ENCODE measurements at regions not wholly inside any gene's neighbourhood (a gene's known extent, or its start where the extent isn't known, plus 50 kb on each side); places are given as distances from the start of the nearest gene placed in this dataset.

DNA sequence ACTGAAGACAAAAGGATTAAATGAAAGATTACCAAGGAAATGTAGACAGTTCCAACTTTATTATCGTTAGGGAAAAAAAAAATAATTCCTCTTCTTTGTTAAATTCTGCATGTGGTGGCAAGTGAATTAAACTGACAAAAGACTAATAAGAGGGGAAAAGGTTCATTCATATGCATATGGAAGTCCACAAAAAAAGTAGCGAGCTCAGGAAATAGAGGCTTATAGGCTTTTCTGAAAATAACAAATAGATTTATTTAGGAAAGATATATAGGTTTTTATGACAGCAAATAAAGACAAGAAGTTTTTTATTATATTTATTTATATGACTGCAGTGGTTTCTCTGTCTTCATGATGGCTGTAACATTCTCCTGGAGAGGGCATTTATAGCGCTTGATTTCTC lies 246.0 kb downstream of the NAF1 start:
- Histone ChIP-seq H3K9ac (ENCODE audit: low read depth, low read length, poor library complexity, severe bottlenecking) (no peak overlapping the region), H3K4me2 (ENCODE audit: low read depth, low read length, poor library complexity, severe bottlenecking) (no peak overlapping the region), H3F3A (ENCODE audit: low read depth) (no peaks in the 10 kb centered on the region), H3K4me3 (ENCODE audit: low read length, poor library complexity, severe bottlenecking) (no peak overlapping the region), H3K36me3 (ENCODE audit: insufficient read depth, low read length) (no peaks in the 10 kb centered on the region), H3K4me1 (ENCODE audit: insufficient read depth, low read length, poor library complexity, severe bottlenecking) (no peaks in the 10 kb centered on the region), H3K79me2 (ENCODE audit: insufficient read depth, low read length) (no peaks in the 10 kb centered on the region), H3K9me3 (ENCODE audit: insufficient read depth, low read depth, low read length) (no peaks in the 10 kb centered on the region), H3K9me2 (replicated peaks; ENCODE audit: low read depth, low read length) (no peaks in the 10 kb centered on the region), H3K27me3 (ENCODE audit: insufficient read depth, low read length, poor library complexity, severe bottlenecking) (no peaks in the 10 kb centered on the region), H4K20me1 (ENCODE audit: insufficient read depth, low read length, poor library complexity, severe bottlenecking) (no peaks in the 10 kb centered on the region), H2AFZ (ENCODE audit: low read length) (no peak overlapping the region)
- TF ChIP-seq, protein P1, sequence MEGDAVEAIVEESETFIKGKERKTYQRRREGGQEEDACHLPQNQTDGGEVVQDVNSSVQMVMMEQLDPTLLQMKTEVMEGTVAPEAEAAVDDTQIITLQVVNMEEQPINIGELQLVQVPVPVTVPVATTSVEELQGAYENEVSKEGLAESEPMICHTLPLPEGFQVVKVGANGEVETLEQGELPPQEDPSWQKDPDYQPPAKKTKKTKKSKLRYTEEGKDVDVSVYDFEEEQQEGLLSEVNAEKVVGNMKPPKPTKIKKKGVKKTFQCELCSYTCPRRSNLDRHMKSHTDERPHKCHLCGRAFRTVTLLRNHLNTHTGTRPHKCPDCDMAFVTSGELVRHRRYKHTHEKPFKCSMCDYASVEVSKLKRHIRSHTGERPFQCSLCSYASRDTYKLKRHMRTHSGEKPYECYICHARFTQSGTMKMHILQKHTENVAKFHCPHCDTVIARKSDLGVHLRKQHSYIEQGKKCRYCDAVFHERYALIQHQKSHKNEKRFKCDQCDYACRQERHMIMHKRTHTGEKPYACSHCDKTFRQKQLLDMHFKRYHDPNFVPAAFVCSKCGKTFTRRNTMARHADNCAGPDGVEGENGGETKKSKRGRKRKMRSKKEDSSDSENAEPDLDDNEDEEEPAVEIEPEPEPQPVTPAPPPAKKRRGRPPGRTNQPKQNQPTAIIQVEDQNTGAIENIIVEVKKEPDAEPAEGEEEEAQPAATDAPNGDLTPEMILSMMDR (conservative IDR thresholded peaks at IDR 0.05; ENCODE audit: low read length), result no peak
- TF ChIP-seq EZH2phosphoT487 (IDR thresholded peaks at IDR 0.05; ENCODE audit: borderline replicate concordance), result no peak

GRCh38 chr4:162912482-162912881 lies 254.2 kb downstream of the NAF1 start:
- no peak overlapping the region for H3K4me2 ChIP-seq (ENCODE audit: low read depth, low read length, poor library complexity, severe bottlenecking)
- TF ChIP-seq EZH2phosphoT487 (IDR thresholded peaks at IDR 0.05; ENCODE audit: borderline replicate concordance), result no peak
- TF ChIP-seq, protein P1 (conservative IDR thresholded peaks at IDR 0.05; ENCODE audit: low read length), result no peak
- no peaks in the 10 kb centered on the region for H3K9me3 ChIP-seq (ENCODE audit: insufficient read depth, low read depth, low read length)
- H3K9me2 ChIP-seq (replicated peaks; ENCODE audit: low read depth, low read length), result no peaks in the 10 kb centered on the region
- no peak overlapping the region for H3K9ac ChIP-seq (ENCODE audit: low read depth, low read length, poor library complexity, severe bottlenecking)
- no peaks in the 10 kb centered on the region for H3K36me3 ChIP-seq (ENCODE audit: insufficient read depth, low read length)
- no peaks in the 10 kb centered on the region for H4K20me1 ChIP-seq (ENCODE audit: insufficient read depth, low read length, poor library complexity, severe bottlenecking)
- H3K27me3 ChIP-seq (ENCODE audit: insufficient read depth, low read length, poor library complexity, severe bottlenecking), result no peaks in the 10 kb centered on the region
- no peak overlapping the region for H3K4me3 ChIP-seq (ENCODE audit: low read length, poor library complexity, severe bottlenecking)
- no peak overlapping the region for H2AFZ ChIP-seq (ENCODE audit: low read length)
- no peaks in the 10 kb centered on the region for H3K4me1 ChIP-seq (ENCODE audit: insufficient read depth, low read length, poor library complexity, severe bottlenecking)
- H3F3A ChIP-seq (ENCODE audit: low read depth), result no peaks in the 10 kb centered on the region
- no peaks in the 10 kb centered on the region for H3K79me2 ChIP-seq (ENCODE audit: insufficient read depth, low read length)

DNA sequence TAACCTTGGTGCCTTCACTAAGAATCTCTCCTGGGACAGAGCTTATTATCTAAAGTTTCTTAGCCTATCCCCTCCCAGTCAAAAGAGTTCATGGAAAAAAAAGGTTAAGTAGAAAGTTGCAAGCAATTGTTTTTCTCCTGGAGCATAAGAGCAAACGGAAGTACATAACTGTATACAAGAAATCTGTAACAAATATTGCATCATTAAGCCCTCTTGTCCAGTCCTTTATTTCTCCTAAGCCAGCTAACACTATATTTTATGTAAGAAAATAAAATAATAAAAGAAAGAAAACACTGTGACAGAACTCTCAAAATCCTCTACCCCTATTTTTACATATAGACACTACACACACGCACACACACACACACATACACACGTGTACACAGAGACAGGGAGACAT lies 255.3 kb downstream of the NAF1 start:
- Histone ChIP-seq H3K27me3 (ENCODE audit: insufficient read depth, low read length, poor library complexity, severe bottlenecking) (no peaks in the 10 kb centered on the region), H2AFZ (ENCODE audit: low read length) (no peak overlapping the region), H3F3A (ENCODE audit: low read depth) (no peaks in the 10 kb centered on the region), H4K20me1 (ENCODE audit: insufficient read depth, low read length, poor library complexity, severe bottlenecking) (no peaks in the 10 kb centered on the region), H3K4me1 (ENCODE audit: insufficient read depth, low read length, poor library complexity, severe bottlenecking) (no peaks in the 10 kb centered on the region), H3K79me2 (ENCODE audit: insufficient read depth, low read length) (no peaks in the 10 kb centered on the region), H3K9me2 (replicated peaks; ENCODE audit: low read depth, low read length) (no peaks in the 10 kb centered on the region), H3K9ac (ENCODE audit: low read depth, low read length, poor library complexity, severe bottlenecking) (no peak overlapping the region), H3K4me3 (ENCODE audit: low read length, poor library complexity, severe bottlenecking) (no peak overlapping the region), H3K36me3 (ENCODE audit: insufficient read depth, low read length) (no peaks in the 10 kb centered on the region), H3K9me3 (ENCODE audit: insufficient read depth, low read depth, low read length) (no peaks in the 10 kb centered on the region), H3K4me2 (ENCODE audit: low read depth, low read length, poor library complexity, severe bottlenecking) (no peak overlapping the region)
- no peak for TF ChIP-seq EZH2phosphoT487 (IDR thresholded peaks at IDR 0.05; ENCODE audit: borderline replicate concordance)
- TF ChIP-seq, protein P1 (conservative IDR thresholded peaks at IDR 0.05; ENCODE audit: low read length), result no peak

All from Loucy (cell line).